GM21717 (cell line): ENCODE measurements at regions not wholly inside any gene's neighbourhood (a gene's known extent, or its start where the extent isn't known, plus 50 kb on each side); places are given as distances from the start of the nearest gene placed in this dataset.
A peak's percentile ranks its signal among the peaks of the same experiment; 100 is the strongest.

ENCODE experiments used
- ATAC-seq: cut with Tn5 transposase; IDR thresholded peaks from one replicate; pipeline ENCODE4 v1.9.1; 2021; ENCODE audit warnings: mild to moderate bottlenecking, moderate library complexity; ENCODE audit not compliant: unreplicated experiment

DNA sequence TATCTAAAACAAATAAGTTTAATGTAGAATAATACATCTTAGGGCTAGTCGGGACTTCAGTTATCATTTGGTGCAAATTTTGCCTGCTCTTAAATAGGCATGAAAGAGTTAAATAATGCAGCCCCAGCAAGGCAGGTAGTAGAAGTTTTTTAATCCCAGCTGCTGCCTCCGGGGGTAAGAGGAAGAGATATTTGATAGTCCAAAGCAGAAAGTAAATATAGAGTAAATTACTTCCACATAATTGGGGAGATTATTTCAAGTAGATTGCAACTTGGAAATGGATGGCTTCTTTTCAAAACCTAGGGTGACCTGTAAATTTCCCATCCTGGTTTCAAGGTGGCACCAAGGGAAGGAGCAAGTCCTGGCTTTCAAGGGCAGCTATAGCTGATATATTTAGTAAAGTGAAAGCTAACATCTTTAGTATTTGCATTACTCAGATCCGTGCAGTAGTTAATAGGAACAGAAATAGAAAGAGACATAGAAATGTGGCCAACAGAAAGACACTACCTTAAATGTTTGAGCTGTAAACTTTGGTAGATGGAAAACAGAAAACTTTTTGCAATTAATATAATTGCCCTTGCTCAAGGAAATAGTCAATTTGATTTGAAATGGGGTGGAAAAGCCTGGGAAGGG lies 109.1 kb downstream of the LMO4 start:
- peak; percentile 88 for ATAC-seq

DNA sequence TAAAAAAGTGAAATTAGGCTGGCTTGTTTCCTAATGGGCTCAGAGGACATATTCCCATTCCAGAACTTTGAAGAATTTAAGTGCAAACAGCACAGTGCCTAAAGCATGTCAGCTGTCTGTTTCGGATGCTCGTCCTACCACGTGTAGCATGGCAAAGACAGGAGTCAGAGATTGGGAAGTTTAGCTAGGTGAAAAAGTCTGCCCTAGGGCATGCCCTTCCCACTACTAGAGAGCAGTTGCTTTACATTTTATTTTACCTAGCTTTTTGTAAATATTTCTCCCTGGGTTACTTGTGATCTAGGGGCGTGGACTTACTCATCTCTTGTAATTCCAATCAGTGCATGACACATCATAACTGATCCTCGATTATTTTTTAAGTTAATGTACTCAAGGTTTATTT lies 111.1 kb downstream of the LMO4 start:
- ATAC-seq, result no peak

DNA sequence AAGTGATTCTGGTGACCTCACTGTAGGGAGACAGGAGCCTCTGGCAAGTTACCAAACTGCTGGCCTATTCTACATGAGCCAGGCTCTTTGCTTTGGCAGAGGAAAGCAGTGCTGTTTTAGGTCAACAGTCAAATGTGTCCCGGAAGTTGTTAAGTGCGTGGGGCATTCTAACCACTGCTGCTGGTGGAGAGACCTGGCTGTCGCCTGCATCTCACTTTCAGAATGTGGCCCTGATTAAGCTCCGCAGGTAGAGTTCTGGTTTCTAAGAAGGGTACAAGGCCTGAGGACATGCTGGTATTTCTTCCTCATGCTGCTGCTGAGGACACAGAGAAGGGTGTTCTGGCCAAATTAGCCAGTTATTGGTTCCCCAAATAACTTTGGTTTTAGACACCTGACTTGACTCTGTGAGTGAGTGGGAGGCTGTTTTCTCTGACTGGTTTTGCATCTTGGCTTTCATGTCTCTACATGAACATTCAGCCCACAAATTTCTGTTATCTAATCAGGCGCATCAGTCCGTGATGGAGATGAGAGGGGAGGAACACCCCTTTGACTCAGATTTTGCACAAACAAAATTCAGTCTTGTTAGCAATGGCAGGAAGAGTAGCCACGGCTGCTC lies 120.8 kb downstream of the LMO4 start:
- peak; percentile 92 for ATAC-seq

DNA sequence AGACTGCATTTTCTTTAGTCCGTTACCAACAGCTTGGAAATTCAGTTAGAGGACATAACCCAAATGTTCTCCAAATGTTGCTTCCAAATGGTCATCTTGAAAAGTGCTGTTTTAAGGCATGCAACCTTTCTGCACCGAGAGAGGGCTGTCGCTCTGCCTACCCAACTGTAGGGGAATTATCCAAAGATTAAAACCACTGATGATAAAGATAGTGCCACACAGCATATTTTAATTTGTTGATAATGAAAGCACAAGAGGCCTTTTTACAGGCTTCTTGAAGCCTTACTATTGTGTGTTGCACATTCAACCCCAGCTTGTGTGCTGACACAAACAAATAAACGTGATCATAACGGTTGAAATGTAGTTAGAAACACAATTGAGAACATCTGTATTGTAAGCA lies 121.5 kb downstream of the LMO4 start:
- no peak for ATAC-seq

DNA sequence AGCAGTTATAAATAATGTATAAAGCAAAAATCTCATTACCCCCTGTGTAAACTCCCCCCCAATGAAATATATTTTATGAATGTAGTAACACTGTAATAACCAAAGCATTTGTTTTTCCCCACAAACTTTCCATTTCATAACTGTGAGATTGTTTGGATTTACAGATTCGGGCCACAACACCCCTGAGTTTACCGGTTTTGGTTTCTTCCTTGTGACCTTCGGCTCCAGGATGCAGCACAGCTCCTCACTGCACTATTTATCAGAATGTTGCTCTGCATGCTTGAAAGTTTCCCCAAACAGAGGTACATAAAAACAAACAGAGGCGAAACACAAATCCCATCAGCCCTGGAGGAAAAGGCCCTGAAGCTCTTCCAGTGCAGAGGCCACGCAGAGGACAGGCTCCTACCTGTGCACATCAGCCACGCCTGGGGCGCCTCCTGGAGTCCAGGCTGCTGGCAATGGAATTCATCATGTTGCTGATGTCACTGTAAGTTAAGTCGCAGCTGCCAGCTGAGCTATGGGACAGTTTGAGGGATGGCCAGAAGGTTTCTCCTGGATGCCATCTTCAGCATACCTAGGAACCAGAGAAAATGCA lies 122.0 kb downstream of the LMO4 start:
- ATAC-seq, result no peak

DNA sequence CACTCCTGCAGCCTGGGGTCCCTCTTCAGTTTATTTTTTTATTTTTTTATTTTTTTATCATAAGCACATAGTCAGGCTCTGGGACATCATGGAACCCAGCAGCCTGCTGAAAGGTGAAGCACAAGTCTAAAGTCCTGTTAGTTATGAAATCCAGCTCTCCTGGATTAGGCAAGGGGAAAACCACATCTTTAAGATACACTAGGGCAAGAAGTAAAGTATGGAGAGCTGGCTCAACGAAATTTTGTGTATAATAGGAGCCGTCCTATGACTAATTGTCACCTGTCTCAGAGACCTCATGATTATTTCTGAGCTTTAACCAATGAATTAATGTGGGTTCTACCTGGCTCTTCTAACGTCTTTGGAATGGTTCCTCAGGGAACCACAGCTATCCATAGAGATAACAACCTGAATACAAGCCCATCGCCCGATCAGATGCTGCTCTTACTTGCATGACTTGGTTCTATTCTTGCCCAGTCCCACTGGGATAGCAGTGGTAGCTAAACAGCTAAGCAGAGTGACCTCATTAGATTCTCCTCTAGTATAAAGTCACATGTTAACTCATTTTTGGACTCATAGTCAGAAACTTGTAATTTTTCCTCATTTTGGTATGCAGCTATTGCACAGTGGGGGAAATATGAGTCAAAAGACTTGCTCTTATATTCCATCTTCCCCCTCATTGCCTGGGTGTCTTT lies 122.7 kb downstream of the LMO4 start:
- ATAC-seq, result no peak

DNA sequence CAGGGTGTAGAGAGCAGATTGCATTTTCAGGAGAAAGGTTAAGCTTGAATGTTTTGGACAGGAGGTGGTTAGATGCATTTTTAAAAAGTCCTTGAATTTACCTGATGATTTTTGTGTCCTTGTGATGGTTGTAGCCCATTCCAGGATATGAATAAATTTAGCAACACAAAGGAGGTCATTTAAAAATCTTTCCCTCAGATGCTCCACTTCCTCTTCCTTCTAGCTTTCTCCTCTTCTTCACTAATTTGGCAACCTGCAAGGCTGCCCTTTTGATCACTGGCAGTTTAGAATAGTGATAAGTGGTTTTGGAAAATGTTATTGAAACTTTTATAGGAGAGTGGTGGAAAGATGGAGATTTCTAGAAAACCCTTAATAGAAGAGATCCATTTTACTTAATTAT lies 124.0 kb downstream of the LMO4 start:
- no peak for ATAC-seq

DNA sequence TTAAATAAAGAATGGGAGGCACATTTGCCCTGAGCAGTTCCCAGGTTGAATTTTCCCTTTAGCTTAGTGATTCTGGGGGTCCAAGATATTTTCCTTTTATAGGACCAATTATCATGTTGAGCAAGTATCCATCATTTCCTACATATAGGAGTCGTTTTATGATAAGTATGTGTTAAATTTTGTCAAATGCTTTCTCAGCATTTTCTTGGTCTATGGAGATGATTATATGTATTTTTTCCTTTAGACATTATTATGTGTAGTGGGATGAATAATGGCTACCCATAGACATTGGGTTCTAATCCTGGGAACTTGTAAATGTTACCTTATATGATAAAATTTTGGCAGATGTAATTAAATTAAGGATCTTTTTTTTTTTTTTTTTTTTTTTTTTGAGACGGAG lies 128.7 kb downstream of the LMO4 start:
- ATAC-seq, result no peak

DNA sequence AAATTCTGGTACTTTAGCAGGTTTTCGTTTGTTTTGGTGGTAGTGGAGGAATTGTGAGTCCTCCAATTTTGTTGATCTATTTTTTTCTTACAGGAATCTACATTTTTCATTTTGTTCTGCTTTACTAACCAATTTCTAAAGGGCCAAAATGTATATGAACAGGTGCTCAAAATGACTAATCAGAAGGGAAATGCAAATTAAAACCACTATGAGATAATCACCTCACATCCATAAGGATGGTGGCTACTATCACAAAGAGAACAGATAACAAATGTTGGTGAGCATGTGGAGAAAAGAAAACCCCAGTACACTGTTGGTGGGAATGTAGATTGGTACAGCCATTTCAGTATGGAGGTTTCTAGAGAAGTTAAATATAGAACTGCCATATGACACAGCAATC lies 134.2 kb downstream of the LMO4 start:
- no peak for ATAC-seq

DNA sequence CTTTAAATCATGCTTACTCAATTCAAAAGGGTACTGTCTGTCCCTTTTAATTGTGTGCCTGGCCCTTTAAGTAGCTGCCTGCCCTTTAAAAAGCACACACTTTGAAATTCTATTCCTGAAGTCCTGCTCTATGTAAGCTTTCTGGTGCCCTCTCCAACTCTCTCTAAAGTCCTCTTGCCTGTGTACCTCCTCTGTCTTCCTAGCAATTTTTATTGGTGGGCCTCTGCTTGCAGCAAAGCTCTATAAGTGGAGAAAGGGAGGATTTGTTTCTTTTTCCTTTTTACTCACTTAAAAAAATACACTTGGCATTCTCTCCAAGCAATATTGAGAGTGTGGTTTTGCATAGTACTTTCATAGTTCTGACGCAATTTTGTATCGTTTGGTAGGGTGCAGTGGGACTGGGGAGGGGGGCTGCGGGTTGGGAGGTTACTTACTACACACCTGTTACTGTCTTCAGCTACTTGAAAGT lies 135.4 kb downstream of the LMO4 start:
- ATAC-seq, result peak; percentile 78

DNA sequence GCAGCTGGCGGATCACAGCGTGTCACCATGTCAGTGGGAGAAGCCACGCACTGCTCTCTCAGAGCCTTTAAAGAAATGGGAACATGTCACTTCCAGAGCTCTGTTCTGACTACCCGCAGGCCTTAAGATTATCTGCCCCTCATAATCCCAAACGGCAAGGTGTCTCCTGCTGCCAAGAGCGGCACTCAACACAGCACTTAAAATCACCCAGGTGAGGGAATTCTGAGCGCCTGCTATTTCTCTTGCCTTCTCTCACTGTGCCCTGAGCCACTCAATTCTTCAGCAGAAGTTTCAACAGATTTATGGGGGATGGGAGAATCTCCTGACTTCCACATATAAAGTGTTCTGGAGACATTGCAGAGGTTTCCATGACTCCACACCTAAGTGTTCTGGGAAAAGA lies 137.9 kb downstream of the LMO4 start:
- no peak for ATAC-seq

DNA sequence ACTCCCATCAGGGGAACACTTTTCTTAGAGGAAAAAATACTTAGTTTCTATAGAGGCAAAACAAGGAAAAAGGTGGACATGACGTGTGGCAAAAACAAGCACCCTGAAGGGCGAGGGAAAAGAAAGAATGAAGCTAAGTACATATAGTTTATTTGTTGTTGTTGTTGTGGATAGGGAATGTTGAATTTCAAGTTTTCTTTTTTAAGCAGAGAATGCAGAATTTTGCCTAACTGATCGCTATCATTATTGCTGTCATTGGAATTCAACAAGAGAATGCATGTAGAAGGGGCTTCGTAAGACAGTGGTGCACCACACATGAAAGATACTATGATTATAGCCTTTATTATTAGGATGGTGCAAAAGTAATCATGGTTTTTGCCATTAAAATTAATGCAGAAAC lies 144.0 kb downstream of the LMO4 start:
- ATAC-seq, result no peak

DNA sequence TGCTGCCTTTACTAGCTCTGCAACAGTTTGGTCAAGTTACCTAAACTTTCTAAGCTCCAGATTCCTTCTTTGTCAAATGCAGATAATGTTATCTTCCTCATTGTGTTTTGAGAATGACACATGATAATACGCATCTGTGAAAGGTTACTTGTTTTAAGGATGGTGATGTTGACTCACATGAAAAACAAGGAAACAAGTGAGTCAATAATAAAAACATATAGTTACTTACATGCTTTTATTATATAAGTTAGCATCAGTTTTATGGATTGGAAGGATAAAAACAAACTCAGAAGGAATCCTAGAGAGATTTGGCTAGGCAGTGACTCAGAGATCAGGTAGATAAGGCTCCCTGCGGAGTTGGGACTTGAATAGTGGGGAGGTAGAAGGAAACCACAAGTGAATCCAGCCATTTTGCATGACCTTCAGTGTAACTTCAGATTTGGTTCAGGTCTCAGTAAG lies 144.6 kb downstream of the LMO4 start:
- ATAC-seq, result no peak

DNA sequence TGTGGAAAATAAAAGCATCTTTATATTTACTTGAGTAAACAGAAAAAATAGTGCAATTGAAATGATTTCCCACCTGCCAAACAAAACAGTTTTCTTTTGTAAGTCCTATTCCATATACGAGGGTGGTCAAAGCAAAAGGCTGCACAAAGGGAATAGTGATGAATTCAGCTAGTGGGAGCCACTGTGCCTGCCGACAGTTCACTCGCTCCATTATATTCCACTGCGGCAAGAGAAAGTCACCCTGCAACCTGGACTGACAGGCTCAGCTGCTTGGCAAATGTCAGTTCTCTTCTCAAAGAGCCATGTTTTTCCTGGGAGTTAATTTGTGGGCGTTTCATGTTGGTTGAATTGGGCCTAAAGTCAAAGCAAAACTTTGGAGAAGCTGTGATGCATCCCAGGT lies 145.4 kb downstream of the LMO4 start:
- no peak for ATAC-seq

DNA sequence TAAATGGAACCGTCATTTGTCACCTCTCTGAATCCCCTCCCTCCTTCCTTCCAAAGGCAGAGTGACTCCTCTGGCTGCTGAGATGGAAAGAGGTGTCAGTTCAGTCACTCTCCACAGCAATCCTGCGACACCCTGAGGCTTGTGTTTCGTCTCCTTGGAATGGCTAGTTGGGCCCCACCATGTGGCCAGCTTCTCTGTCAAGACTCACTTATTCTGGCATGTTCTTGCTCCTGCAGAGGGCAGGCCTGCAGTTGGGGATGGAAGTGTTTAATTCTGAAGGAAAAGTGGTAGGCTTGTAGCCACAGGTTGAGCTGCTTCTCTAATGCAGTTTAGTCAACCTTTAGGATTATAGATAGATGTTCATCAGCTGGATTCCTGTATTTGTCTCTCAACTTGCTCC lies 149.6 kb downstream of the LMO4 start:
- ATAC-seq, result no peak

DNA sequence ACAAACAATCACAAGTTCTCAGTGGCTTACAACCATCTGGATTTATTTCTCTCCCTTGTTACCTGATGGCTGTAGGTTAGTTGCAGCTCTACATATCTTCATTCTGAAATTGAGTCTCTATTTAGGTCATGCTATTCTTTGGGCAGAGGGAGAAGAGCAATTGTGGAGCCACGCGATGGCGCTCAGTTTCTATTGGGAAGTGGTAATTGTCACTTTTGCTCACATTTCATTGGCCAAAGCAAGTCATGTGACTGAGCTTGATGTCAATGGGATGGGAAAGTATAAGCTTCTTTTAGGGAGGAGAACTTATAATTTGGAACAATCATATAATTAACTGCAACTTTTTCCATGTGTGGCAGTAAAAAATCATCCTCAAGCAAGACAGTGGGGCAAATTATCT lies 166.5 kb downstream of the LMO4 start:
- no peak for ATAC-seq

DNA sequence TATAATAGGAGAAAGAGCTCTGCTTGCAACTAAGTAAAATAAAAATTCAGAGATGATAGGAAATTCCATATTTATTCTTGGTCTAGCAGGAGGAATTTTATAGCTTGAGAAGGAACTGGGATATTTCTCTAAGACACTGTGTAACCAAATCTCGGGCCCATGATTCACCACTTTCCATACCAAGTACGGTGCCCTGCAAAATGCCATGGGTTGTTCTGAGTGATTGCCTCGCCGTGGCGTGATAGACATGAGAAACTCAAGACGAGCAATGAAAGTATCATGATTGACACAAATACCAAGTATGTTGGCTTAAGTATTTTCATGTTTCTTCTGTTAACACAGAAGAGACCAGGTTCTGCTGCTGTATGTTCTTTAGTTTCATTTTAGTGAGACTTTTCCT lies 167.2 kb downstream of the LMO4 start:
- ATAC-seq, result no peak

DNA sequence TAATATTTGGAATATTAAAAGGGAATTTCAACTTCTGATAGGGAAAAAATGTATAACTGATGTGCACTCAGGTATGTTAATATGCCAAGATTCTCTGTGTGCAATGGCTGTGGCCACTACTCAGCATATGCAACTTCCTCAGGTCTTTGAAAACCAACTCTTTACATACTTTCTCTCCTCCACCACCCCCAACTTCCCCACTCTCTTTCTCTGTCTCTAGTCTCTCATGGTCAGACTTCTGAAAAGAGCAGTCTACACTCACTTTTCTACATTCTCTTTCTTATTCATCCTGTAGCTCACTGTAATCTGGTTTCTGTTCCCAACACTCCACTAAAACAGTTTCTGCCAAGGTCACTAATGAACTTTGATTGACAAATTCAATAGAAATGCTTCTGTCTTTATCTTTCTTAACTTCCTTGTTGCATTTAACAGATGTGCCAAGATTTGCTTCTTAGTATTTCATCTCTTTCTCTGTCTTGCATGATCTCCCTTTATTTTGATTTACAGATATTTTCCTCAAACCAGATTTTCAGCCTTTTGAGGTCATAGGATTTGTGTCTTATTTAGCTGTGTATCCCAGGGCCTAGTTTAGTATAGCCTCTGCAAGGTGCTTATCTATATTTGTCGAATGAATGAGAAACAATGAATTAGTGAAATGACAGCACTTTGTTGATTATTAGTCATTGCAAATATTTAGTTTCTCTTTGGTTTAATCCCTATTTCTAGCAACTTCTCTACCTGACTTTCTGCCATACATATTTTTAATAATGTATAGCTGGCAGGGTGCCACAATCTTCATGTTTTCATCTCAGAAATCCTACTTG lies 168.9 kb downstream of the LMO4 start:
- peak; percentile 88 for ATAC-seq

DNA sequence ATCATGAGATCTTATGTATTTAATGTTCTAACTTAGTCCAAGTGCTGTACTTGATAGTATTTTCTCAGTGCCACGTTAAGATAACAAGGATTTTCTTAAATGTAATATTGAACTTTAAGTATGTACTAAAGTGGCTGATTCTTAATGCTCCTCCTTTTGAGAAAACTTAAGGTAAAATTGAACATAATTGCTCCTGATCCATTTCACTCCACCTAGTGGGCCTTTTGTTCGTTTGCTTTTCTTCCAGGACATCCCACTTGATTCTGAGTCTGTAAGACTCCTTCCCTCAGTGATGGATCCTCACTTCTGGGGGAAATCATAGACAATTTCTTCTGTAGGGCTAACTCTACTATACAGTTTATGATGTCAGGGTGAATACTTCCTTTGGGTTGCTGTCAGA lies 173.1 kb downstream of the LMO4 start:
- no peak for ATAC-seq

DNA sequence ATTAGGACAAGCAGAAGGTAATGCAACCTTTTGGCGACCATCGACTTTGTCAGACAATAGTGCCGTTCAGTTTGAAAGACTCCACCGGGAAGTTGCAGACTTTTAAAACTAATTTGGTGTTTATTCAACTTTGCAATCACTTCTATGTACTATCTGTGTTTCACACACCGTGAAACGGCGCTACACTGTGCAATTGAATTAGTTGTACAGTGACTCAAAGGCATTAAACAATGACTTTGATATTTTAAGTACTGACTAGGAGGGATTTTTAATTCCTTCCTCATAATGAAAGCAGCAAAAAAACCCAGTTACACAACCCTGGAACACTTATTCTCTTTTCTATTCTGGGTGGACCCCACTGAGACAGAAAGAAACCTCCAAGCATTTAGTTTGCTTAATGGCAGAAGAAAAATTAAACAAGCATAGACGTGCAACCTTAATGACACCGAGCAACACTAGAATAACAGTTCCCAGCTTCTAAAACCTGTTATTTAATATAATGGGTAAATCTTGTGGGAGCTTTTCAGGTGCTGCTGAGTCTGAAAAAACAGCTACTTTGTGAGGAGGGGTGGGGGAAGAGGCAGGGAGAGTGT lies 176.8 kb downstream of the LMO4 start:
- ATAC-seq, result no peak

DNA sequence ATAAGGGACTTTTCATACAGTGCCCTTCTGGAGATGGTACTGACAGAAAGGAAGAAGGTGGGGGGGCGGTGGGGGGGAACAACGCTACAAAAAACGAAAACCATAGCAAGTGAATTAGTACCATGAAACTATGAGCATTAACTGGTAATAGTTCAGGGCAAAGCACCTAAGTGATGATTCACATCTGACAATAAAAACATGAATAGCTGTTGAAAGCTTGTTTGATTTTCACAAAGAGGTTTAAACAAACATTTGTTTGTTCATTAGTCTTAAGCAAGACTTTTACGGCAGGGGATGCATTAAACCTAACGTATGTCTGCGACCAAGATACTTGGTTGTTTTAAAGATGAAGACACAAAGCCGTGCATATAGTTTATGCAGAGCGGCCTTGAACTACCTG lies 177.5 kb downstream of the LMO4 start:
- no peak for ATAC-seq
